ENCODE measurements at regions not wholly inside any gene's neighbourhood (a gene's known extent, or its start where the extent isn't known, plus 50 kb on each side); places are given as distances from the start of the nearest gene placed in this dataset.

DNA sequence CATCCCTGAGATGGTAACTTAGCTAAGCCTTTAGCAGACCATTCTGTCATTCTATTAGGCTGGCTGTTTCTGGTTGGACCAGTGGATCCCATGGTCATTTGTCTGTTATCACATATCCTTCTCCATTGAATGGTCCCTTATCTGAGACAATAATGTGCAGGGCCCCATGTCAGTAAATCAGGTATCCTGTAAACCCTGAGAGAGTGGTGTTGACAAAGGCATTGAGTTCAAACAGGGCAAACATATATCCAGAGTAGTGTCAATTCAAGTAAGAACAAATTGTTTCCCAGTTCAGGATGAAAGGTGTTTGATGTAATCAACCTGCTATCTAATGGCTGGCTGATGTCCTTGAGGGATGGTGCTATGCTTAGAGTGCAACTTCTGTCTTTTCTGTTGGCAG, 126.2 kb downstream of the LINC00237 start:
- H3K4me1 ChIP-seq, result no peaks in the 10 kb centered on the region
- H3K27ac ChIP-seq, result no peak overlapping the region
- H3K27me3 ChIP-seq, result no peaks in the 10 kb centered on the region
- no peaks in the 10 kb centered on the region for H3K36me3 ChIP-seq
- no peak overlapping the region for H3K9ac ChIP-seq (ENCODE audit: low read depth in 2 of 2, low read length in 2 of 2)
- TF ChIP-seq, protein P1, sequence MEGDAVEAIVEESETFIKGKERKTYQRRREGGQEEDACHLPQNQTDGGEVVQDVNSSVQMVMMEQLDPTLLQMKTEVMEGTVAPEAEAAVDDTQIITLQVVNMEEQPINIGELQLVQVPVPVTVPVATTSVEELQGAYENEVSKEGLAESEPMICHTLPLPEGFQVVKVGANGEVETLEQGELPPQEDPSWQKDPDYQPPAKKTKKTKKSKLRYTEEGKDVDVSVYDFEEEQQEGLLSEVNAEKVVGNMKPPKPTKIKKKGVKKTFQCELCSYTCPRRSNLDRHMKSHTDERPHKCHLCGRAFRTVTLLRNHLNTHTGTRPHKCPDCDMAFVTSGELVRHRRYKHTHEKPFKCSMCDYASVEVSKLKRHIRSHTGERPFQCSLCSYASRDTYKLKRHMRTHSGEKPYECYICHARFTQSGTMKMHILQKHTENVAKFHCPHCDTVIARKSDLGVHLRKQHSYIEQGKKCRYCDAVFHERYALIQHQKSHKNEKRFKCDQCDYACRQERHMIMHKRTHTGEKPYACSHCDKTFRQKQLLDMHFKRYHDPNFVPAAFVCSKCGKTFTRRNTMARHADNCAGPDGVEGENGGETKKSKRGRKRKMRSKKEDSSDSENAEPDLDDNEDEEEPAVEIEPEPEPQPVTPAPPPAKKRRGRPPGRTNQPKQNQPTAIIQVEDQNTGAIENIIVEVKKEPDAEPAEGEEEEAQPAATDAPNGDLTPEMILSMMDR (IDR thresholded peaks at IDR 0.05), result no peak
- intact Hi-C loops (cut with DNase I), result no loop called here
- H3K9me3 ChIP-seq, result no peaks in the 10 kb centered on the region
- no peak for DNase-seq
- H3K4me3 ChIP-seq, result no peak overlapping the region

DNA sequence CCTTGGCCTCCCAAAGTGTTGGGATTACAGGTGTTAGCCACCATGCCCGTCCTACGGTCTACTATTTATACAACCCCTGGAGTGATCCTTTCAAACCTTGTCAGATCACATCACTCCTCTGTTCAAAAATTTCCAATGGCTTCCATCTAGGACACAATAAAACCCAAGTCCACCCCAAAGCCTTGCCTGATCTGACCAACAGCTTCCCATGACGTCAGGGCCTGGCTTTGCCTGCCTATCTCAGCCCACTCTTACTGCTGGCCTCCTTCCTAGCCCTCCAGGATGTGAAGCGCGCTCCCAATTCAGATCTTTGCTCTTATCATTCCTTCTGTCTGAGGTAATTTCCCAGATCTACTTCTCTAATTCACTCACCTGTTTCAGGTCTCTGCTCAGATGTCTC, 128.4 kb downstream of the LINC00237 start:
- Histone ChIP-seq H3K36me3 (no peaks in the 10 kb centered on the region), H3K9me3 (no peaks in the 10 kb centered on the region), H3K4me1 (no peaks in the 10 kb centered on the region), H3K9ac (ENCODE audit: low read depth in 2 of 2, low read length in 2 of 2) (no peak overlapping the region), H3K4me3 (no peak overlapping the region), H3K27ac (no peak overlapping the region), H3K27me3 (no peaks in the 10 kb centered on the region)
- TF ChIP-seq, protein P1 (IDR thresholded peaks at IDR 0.05), result no peak
- no peak for DNase-seq
- intact Hi-C loops (cut with DNase I), result no loop called here

DNA sequence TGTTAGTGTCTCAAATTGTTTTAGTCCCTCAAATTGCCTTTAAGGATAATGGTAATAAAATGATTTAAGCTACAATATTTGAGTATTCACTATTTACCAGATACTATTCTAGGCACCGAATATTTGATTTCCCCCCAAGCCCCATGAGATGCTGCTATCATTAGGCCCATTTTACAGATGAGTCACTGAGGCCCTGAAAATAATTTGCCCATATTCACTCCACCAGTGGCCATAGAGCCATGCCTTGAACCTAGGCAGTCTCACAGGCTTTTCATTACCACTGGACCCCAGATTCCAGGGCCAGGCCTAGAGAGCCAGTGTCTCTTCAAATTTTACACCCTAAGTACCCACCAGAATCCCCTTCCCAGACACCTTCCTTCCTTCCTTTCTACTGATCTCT, 133.7 kb downstream of the LINC00237 start:
- Histone ChIP-seq H3K4me1 (no peaks in the 10 kb centered on the region), H3K36me3 (no peaks in the 10 kb centered on the region), H3K9me3 (no peaks in the 10 kb centered on the region), H3K4me3 (no peak overlapping the region), H3K9ac (ENCODE audit: low read depth in 2 of 2, low read length in 2 of 2) (no peak overlapping the region), H3K27me3 (no peaks in the 10 kb centered on the region), H3K27ac (no peak overlapping the region)
- intact Hi-C loops (cut with DNase I), result no loop called here
- TF ChIP-seq, protein P1 (IDR thresholded peaks at IDR 0.05), result no peak
- DNase-seq, result no peak

DNA sequence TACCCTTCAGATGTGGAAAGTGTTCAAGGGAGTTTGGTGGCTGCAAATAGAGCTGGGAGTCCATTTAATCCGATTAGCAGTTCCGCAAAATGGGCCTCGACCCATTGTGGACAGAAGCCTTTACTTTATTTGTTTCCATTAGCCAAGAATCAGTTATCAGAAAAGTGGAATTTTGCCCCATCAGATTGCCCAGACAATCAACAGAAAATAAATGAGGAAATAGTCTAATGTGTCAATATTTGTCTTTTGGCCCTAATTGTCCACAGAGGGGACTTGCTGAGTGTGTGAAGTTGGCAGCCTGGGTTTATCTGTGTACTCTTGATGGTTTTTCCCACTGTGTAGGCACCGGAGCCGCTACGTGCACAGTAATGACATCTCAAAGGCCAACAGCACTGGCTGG, 134.3 kb downstream of the LINC00237 start:
- no peak for DNase-seq
- H3K27ac ChIP-seq, result no peak overlapping the region
- H3K27me3 ChIP-seq, result no peaks in the 10 kb centered on the region
- no peak overlapping the region for H3K4me3 ChIP-seq
- no peaks in the 10 kb centered on the region for H3K9me3 ChIP-seq
- no peaks in the 10 kb centered on the region for H3K36me3 ChIP-seq
- no peaks in the 10 kb centered on the region for H3K4me1 ChIP-seq
- intact Hi-C loops (cut with DNase I), result no loop called here
- no peak overlapping the region for H3K9ac ChIP-seq (ENCODE audit: low read depth in 2 of 2, low read length in 2 of 2)
- TF ChIP-seq, protein P1 (IDR thresholded peaks at IDR 0.05), result no peak

DNA sequence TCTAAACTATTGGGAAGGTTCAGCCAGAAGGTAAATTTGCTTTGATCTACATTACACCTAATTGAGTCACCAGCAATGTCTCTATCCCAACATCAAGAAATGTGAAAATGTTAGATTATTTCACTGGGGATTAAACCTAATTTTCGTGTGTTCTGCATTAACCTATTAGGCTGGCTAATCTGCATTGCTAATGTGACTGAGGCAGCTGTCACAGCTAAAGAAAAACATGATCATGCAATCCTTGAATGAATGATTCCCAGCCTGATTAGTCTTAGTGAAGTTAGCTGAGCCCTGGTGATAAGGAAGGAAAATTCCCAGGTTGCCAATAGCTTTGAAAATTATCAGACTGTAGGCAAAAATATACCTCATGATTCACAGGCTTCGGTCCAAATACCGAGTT, 135.3 kb downstream of the LINC00237 start:
- H3K4me1 ChIP-seq, result no peaks in the 10 kb centered on the region
- intact Hi-C loops (cut with DNase I), result no loop called here
- no peaks in the 10 kb centered on the region for H3K27me3 ChIP-seq
- TF ChIP-seq, protein P1 (IDR thresholded peaks at IDR 0.05), result no peak
- no peak overlapping the region for H3K4me3 ChIP-seq
- H3K9me3 ChIP-seq, result no peaks in the 10 kb centered on the region
- no peak for DNase-seq
- no peaks in the 10 kb centered on the region for H3K36me3 ChIP-seq
- no peak overlapping the region for H3K9ac ChIP-seq (ENCODE audit: low read depth in 2 of 2, low read length in 2 of 2)
- H3K27ac ChIP-seq, result no peak overlapping the region

Data from colonic mucosa (tissue), 4 donors.